HCEC 1CT (cell line): ENCODE measurements at regions not wholly inside any gene's neighbourhood (a gene's known extent, or its start where the extent isn't known, plus 50 kb on each side); places are given as distances from the start of the nearest gene placed in this dataset.
A peak's percentile ranks its signal among the peaks of the same experiment; 100 is the strongest.

Experiments used
- DNase-seq: peaks from one replicate; pipeline ENCODE4 v3.0.0-alpha.2; 2017

DNA sequence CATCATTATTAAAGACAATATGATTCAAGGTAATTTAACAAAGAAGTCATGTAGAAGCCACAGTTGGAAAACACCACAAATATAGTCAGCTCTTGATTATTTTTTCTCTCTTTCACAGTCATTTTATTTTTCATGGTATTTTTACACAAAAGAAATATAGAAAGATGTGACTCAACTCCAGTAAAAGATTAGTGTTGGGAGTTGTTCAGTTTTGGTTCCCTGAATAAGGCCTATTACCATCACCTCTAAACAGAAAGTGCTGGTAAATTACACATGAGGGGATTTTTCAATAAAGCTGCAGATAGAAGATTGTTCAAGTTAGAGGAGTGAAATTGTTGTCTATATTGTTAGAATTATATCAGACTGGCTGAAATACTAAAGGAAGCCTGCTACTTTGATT, 107.0 kb downstream of the DDIT4L start:
- no peak for DNase-seq

- no peak for DNase-seq
Observed at GRCh38 chr4:100082852-100083251, 107.4 kb downstream of the DDIT4L start.

- DNase-seq, result no peak
Observed at GRCh38 chr4:100081491-100081890, 108.8 kb downstream of the DDIT4L start.

DNA sequence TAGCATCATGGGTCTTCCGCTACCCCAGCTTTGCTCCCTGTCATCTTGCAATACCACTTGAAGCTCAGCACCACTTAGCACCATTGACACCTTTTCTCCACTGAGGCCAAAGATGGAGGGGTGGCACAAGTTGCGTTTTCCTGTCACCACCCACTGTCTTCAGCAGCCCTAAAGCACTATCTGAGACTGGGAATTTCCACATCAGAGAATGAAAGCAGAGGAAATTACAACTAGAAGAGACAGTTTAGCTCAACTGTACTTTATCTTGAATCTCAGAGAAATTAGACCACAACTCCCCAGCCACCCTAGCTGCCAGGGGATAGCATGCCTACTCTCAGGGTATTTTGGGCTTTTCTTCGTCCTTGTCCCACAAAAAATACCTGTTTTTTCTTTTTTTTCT, 111.0 kb downstream of the DDIT4L start:
- no peak for DNase-seq

DNA sequence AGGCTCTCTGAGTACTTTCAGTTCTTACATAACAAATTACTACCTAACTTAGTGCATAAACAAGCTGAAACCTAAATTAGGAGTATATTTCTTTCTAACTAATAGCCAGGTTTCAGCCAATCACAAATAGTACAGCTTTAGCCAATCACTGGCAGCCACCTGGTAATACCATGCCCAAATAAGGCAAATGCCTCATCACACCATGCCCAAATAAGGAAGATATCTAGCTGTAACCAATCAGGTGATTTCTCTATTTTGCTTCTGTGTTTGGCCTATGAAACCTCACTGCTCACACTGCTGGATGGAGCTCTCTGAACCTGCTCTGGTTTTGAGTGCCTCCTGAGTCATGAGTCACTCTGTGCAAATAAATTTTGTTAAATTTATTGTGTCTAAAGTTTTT, 113.5 kb downstream of the DDIT4L start:
- DNase-seq, result no peak

DNA sequence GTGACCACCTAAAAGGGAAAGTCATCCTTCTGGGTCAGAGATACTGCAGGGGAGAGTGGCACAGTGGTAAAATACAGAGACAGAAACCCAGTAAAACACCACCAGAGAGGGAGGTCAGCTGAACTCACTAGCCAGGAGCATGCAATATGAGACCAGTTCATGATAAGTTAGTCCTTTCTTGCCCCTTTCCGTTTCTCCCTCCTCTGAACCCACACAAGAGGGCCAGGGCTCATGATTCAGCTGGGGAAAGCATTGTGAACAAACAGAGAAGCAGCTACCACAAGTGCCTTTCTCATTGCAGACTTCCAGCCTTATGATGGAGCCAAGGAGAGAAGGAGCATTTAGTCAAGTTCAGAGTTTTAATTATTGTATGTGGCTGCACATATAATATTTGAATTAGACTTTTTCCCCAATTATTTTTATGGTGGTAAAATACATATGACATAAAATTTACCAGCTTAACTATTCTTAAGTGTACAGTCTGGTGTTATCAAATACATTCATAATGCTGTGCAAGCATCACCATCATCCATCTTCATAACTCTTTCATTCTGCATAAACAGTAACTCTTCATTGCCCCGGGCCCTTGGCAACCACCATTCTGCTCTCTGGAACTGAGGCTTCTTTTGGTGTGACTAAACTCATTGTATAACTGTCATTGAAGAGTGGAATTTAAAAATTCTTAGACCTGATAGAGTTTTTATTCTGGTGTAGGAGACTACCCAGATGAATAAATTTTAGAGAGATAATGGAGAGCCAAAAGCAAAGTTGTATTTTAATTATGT, 114.6 kb downstream of the DDIT4L start:
- DNase-seq, result no peak

DNA sequence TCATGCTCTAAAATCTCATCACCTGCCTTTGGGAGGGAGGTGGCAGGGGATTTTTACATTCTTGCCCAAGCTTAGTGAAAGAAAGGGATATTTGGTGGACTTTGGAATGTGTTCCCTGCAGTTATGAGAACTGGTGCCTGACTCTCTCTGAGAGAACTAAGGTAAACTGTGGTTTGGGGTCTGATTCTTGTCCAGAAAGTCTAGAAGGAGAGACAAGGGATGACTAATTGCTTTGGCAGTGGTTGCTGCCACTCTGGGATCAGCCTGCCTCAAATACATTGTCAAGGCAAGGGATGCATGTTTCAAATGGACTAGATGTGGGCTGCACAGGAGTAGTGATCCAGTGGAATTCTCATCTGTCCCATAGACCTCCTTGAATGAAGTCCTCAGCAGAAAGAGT, 115.2 kb downstream of the DDIT4L start:
- no peak for DNase-seq

GRCh38 chr4:100071506-100071905, 118.8 kb downstream of the DDIT4L start:
- DNase-seq, result no peak

DNA sequence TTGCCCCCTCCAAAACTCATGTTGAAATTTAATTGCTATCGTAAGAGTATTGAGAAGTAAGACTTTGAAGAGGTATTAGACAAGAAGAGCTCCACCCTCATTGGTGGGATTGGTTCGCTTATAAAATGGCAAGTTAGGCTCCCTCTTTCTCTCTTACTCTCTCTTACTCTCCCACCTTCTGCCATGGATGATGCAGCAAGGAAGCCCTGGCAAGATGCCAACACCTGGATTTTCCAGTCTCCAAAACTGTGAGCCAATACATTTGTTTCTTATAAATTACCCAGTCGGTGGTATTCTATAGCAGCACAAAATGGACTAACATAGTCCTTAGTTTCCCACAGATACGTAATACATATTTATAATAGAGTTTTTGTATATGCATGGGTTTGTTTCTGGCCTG, 119.4 kb downstream of the DDIT4L start:
- DNase-seq, result no peak

DNA sequence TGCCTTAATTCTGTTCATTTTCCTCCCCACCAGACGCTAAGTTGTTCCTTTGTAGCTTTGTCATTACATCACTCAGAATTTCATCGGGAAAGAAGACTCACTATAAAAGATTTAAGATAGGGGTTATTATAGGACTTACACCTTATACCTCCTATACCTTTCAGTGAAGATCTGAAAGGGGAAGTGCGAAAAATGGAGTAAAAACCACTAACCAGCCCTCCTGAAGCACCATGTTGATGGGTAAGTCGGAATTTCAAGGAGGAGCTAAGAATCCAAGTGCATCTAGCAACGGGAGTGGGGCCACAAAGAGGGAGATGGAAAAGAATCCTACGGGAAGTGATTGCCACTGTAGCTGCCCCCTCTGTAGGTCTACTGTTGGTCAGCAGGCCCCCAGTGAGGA, 119.1 kb upstream of the H2AZ1 start:
- no peak for DNase-seq

- DNase-seq, result no peak
Observed at GRCh38 chr4:100067255-100067654, 117.2 kb upstream of the H2AZ1 start.

DNA sequence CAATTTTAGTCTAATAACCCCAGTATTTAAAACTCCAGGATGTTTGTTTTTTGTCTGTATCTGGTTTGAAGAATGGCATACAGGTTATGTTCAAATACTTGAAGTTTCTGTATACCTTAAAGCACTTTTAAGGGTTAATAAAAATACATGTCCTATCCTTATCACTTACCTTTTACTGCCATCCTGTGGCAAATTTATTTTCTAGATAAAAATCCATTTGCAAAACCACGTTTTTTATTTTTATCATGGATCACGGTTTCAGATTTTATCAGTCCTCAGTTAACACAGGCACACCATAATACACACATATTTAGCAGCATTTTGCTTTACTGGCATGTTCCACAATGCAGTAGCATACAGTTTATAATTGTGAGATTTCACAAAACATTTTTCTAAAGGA, 113.3 kb upstream of the H2AZ1 start:
- DNase-seq, result no peak

- DNase-seq, result no peak
Observed at GRCh38 chr4:100062921-100063320, 112.8 kb upstream of the H2AZ1 start.

- no peak for DNase-seq
Observed at GRCh38 chr4:100061835-100062234, 111.8 kb upstream of the H2AZ1 start.

- no peak for DNase-seq
Observed at GRCh38 chr4:100060765-100061416, 110.8 kb upstream of the H2AZ1 start.

DNA sequence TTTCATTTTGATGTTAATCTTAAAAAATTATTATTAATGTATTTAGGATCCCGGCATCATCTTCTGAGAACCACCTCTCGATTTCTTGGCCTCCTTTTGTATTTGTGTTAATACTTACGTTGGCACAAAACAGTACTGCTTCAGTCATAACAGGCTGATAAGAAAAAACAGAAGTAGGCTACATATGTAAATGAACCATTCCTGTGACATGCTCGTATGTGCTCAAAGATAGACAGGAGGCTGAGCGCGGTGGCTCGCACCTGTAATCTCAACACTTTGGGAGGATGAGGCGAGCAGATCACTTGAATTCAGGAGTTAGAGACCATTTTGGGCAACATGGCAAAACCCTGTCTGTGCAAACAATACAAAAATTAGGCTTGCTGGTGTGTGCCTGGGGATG, 109.4 kb upstream of the H2AZ1 start:
- no peak for DNase-seq

DNA sequence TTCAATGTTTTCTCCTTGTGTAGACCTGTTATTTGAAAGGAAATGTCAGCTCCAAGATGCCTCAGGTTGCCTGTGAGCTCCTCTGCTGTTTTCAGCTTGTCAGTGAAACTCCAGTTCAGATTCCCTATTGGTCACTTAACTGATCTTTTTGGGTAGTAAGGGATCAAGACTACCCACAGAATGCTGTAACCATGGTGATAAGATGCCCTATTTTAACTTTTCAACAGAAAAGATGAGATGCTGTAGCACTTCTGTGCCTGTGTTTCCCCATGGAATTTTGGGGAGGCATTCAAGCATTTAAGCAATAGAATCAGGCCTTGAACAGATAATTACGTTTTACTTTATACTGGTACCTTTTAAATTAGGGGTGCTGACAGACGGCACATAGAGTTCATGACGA, 106.6 kb upstream of the H2AZ1 start:
- no peak for DNase-seq

GRCh38 chr4:100054071-100054470, 104.0 kb upstream of the H2AZ1 start:
- no peak for DNase-seq

GRCh38 chr4:100049872-100050271, 99.8 kb upstream of the H2AZ1 start:
- no peak for DNase-seq

DNA sequence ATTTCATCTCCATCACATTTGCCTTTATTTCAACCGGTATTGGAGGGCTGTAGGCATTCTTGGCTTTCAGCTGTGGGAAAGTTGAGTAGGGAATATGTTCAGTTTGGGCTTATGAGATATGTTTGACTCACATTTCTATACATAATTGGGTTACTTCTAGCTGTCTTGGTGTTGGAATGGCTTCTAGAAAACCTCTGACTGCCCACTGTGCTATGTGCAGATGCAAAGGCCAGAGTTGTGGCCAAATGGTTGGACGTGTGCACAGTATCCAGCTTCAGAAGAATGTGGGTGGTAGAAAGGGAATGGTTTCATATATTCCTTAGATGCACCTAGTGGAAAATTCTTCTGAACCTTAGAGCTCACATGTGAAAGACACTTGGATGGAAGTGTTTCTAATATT, 92.6 kb upstream of the H2AZ1 start:
- no peak for DNase-seq

DNA sequence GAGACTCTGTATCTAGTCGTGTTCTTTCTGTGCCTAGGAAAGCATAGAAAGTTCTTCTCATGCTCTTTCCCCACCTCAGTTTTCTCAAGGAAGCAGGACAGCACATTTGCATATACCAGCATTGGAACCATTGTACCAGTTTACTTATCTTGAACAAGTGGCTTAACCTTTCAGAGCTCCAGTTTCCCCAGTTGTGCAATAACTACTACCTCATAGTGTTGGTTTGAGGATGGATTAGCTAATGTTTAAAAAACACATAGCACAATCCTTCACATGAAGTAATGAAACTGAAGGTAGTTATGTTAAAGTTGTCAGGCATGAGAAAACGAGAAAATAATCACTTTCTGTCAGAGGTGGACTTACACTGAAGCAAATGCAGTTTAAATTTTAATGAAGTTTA, 92.2 kb upstream of the H2AZ1 start:
- DNase-seq, result peak; percentile 11

DNA sequence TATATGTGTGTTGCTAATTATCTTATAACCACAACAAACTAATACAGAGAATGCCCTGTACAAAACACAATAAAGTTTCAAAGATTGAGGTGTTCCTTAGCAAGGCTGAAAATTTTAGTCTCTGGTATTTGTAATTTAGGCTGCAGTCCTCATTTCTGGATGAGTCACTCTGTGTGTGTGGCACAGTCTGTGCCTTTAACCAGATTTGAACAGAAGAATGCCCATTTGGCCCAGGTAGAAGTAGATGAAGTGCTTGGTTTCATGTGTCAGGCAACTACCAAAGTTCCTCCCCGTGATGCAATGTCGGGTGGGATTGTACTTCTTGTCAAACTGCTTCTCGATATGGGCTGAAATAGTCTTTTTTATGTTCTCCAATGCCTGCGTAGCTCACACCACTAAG, 91.6 kb upstream of the H2AZ1 start:
- no peak for DNase-seq

DNA sequence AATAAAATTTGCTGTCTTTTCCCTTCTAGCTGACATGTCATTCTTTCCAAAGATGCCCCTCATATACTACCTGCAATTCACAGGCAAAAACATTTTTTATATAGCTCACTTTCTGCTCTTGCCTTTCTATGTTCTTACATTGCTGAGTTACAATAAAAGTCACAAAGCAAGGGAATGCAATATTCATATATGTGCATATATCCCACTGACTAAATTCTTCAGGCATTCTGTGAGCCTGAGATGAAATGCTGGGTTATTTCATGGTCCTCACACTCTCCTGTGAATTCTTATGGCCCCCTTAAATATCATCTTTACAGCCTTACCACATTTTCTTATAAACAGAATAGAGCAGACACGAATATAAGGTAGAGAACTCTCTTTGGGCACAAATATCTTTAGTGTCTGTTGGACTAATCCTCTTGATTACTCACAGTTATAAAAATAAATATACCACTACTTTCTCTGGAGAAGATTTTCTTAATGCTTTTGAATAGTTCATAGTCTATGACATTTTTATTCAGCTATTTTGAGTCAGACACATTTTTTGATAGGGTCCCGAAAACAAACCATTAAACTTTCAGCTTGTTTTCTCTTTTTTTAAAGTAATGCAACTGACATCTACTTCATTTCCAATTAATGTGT, 84.1 kb upstream of the H2AZ1 start:
- DNase-seq, result no peak

DNA sequence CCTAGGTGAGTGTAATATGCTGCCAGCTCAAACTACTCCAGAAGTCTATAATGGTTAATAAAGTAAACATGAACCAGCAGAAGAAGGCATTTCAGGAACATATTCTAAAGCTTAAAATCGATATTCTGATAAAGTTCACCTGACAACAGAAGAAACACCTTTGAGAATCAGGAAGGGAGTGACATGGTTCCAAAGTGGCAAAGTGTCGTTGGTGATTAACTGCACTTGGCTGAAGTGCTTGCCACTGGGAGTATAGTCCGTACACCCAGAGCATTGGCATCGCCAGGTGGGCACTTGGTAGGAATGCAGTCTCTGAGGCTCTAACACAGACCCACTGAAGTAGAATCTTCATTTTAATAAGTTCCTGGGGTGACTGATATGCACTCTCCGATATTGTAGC, 76.0 kb upstream of the H2AZ1 start:
- DNase-seq, result no peak
